Kidney epithelial cell (primary cell): ENCODE measurements at regions not wholly inside any gene's neighbourhood (a gene's known extent, or its start where the extent isn't known, plus 50 kb on each side); places are given as distances from the start of the nearest gene placed in this dataset.
"Not testable (repeated sequence)": the region's sequence is repeated elsewhere in the genome, so short reads cannot be mapped to it uniquely, and the experiment has no call there.

Experiments
- DNase-seq: peaks from one replicate; pipeline ENCODE4 v3.0.0-alpha.2; 2010; ENCODE audit warnings: low read depth
- H3K27me3 ChIP-seq: 2 replicates; pipeline ENCODE4 v1.6.0; 2011; ENCODE audit warnings: low read length; ENCODE audit not compliant: control insufficient read depth, insufficient read depth
- H3K36me3 ChIP-seq: 2 replicates; pipeline ENCODE4 v1.5.1; 2011; ENCODE audit warnings: low read length; ENCODE audit not compliant: control insufficient read depth, insufficient read depth
- H3K4me3 ChIP-seq: 2 replicates; pipeline ENCODE4 v1.5.1; 2011; ENCODE audit warnings: low read depth, mild to moderate bottlenecking, control low read depth, low read length
- TF ChIP-seq, protein P1 (sequence below): IDR thresholded peaks from 2 replicates; pipeline ENCODE4 v1.5.1; 2011; ENCODE audit warnings: mild to moderate bottlenecking, moderate library complexity, low read length, control low read depth, inconsistent platforms; ENCODE audit not compliant: insufficient read depth, poor library complexity, severe bottlenecking

DNA sequence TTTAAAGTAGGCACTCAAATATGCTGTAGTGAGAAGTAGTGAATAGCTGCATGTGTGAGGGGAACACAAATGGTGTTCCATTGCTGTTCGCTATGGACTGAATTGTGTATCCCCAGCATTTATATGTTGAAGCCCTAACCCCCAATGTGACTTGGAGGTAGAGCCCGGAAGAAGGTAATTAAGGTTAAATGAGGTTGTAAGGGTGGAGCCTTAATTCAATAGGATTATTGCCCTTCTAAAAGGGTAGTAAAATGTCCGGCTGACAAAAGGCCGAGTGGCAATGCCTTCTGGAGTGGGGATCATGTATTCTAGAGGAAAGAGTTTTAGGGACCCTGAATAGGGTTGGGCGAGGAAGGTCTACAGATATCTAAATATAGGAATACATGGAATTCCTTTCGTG, 168.9 kb upstream of the NUDT10 start:
- TF ChIP-seq, protein P1, sequence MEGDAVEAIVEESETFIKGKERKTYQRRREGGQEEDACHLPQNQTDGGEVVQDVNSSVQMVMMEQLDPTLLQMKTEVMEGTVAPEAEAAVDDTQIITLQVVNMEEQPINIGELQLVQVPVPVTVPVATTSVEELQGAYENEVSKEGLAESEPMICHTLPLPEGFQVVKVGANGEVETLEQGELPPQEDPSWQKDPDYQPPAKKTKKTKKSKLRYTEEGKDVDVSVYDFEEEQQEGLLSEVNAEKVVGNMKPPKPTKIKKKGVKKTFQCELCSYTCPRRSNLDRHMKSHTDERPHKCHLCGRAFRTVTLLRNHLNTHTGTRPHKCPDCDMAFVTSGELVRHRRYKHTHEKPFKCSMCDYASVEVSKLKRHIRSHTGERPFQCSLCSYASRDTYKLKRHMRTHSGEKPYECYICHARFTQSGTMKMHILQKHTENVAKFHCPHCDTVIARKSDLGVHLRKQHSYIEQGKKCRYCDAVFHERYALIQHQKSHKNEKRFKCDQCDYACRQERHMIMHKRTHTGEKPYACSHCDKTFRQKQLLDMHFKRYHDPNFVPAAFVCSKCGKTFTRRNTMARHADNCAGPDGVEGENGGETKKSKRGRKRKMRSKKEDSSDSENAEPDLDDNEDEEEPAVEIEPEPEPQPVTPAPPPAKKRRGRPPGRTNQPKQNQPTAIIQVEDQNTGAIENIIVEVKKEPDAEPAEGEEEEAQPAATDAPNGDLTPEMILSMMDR: no peak
- Histone ChIP-seq H3K4me3 (no peak overlapping the region), H3K27me3 (no peaks in the 10 kb centered on the region), H3K36me3 (no peaks in the 10 kb centered on the region)
- no peak for DNase-seq

DNA sequence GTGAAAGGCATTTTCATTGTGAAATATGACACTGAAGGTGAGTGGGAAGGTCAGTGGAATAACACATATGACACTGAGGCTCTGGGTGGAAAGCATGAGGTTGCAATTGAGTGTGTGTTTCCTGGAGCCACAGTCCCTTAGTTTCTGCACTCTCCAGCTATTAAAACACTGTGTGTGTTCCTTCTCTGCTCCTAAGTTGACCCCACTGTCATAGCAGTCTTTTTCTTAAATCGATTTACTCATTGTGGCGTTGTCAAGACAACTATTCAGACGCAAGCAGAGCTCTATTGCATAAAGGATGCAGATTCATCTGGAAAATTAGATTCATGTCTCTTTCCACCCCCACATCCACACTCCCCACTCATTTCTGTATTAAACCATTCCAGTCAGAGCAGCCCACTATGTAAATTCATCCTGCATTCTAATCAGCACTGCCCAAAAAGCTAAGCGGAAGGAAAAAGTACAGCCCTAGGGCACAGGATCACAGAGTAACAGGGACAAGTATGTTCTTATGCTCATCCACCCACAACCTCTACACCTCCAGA, 154.2 kb upstream of the NUDT10 start:
- H3K27me3 ChIP-seq, DNase-seq, H3K4me3 ChIP-seq, H3K36me3 ChIP-seq: not testable (repeated sequence)

- not testable (repeated sequence) for H3K27me3 ChIP-seq, DNase-seq, H3K36me3 ChIP-seq, H3K4me3 ChIP-seq
Observed at GRCh38 chrX:51179805-51180204, 152.8 kb upstream of the NUDT10 start.

GRCh38 chrX:51182545-51182944, 150.1 kb upstream of the NUDT10 start:
- H3K4me3 ChIP-seq: no peak overlapping the region
- no peak for DNase-seq
- H3K36me3 ChIP-seq: no peaks in the 10 kb centered on the region
- no peaks in the 10 kb centered on the region for H3K27me3 ChIP-seq
- TF ChIP-seq, protein P1: no peak

DNA sequence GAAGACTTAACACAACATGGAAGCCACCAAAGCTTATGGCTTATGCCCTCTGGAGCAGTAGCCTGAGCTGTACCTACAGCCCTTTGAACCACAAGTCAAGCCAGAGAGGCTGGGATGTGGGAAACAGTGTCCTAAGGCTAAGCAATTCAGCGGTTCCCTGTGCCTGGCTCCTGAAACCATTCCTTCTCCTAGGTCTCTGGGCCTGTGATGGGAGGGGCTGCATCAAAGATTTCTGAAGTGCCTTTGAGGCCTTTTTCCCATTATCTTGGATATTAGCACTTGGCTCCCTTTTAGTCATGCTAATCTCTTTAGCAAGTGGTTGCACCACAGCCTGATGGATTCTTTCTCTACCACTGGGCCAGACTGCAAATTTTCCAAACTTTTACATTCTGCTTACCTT, 140.5 kb upstream of the NUDT10 start:
- Histone ChIP-seq H3K36me3 (no peaks in the 10 kb centered on the region), H3K4me3 (no peak overlapping the region), H3K27me3 (no peaks in the 10 kb centered on the region)
- TF ChIP-seq, protein P1: no peak
- no peak for DNase-seq

DNA sequence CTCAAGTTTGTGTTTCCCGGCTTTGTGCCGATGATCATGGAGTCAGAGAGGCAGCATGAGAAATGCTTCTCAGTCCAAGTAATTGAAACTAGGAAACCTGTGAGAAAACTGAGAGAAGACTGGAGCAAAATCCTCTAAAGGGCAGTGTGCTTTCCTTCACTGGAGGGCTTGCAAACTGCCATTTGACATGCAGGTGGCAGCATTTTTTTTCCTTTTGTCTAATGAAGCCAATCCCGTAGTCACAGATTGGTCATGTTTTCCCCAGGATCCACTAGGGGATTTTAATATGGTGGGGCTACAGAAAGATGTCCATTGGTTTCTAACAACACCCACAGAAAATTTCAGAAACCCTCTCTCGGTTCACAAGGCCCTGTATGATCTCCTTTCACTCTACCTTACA, 117.4 kb upstream of the NUDT10 start:
- H3K36me3 ChIP-seq: no peaks in the 10 kb centered on the region
- no peak for DNase-seq
- no peak overlapping the region for H3K4me3 ChIP-seq
- TF ChIP-seq, protein P1: no peak
- H3K27me3 ChIP-seq: no peaks in the 10 kb centered on the region

DNA sequence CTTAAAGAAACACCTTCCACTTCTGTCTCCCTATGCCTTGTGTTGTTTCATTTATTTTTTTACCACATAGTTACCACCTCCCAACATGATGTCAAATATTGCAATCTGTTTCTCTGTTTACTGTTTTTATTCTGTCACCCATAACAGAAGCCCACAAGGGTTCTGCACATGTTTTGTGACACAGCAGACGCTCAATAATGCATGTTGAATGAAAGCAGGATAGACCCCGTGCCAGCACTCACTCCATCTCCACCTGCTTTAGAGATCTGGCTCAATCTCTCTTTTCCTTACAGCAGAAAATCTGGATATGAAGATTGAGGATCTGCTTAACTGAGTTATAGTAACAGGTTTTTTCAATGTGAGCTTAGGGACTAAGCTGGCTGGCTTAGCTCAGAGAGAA, 116.8 kb upstream of the NUDT10 start:
- Histone ChIP-seq H3K27me3 (no peaks in the 10 kb centered on the region), H3K36me3 (no peaks in the 10 kb centered on the region), H3K4me3 (no peak overlapping the region)
- TF ChIP-seq, protein P1: no peak
- no peak for DNase-seq
